Stomach (tissue), 8 donors: ENCODE measurements at regions not wholly inside any gene's neighbourhood (a gene's known extent, or its start where the extent isn't known, plus 50 kb on each side); places are given as distances from the start of the nearest gene placed in this dataset.

Experiments used
- DNase-seq, 2 donors: peaks; one replicate each; pipeline versions ENCODE4 v3.0.0 to v3.0.0-alpha.2; 2013 to 2019
- H3K27ac ChIP-seq, 5 donors: fragments of 200-600 bp in 4 of 5; sonication (generic) in 4 of 5; one replicate each; pipeline ENCODE4 v1.5.1; 2013 to 2019; ENCODE audit warnings: mild to moderate bottlenecking in 1 of 5, moderate library complexity in 1 of 5
- H3K27me3 ChIP-seq, 3 donors: fragments of 200-600 bp; sonication (generic); one replicate each; pipeline ENCODE4 v1.5.1; 2017 to 2019; ENCODE audit warnings: mixed run types in 1 of 3
- H3K36me3 ChIP-seq, 4 donors: fragments of 200-600 bp; sonication (generic); 1 replicate in 3 of 4; 2 replicates in 1 of 4; pipeline ENCODE4 v1.5.1; 2016 to 2019
- H3K4me1 ChIP-seq, 4 donors: fragments of 200-600 bp; sonication (generic); one replicate each; pipeline ENCODE4 v1.5.1; 2016 to 2019
- H3K4me3 ChIP-seq, 4 donors: fragments of 200-600 bp; sonication (generic) in 3 of 4; one replicate each; pipeline ENCODE4 v1.5.1; 2016 to 2019; ENCODE audit warnings: mild to moderate bottlenecking in 1 of 4
- H3K9me3 ChIP-seq, 4 donors: fragments of 200-600 bp; sonication (generic); one replicate each; pipeline ENCODE4 v1.5.1; 2016 to 2019
- CTCF ChIP-seq, 7 experiments: fragments of 450-650 bp in 4 of 7; fragments of 200-600 bp in 3 of 7; sonication (generic) in 3 of 7; IDR thresholded peaks; one replicate each; pipeline ENCODE4 v1.5.1; 2016 to 2019; ENCODE audit warnings: antibody characterized with exemption in 7 of 7, control low read depth in 2 of 7, mild to moderate bottlenecking in 1 of 7
- EP300 ChIP-seq: sonication (generic); formaldehyde crosslinking; IDR thresholded peaks from one replicate; pipeline ENCODE4 v1.6.1; 2017; ENCODE audit warnings: antibody characterized with exemption
- POLR2A ChIP-seq, 4 donors: fragments of 450-650 bp; IDR thresholded peaks; one replicate each; pipeline ENCODE4 v1.6.1; 2016; ENCODE audit warnings: antibody characterized with exemption in 4 of 4, control low read depth in 2 of 4, mild to moderate bottlenecking in 1 of 4, moderate library complexity in 1 of 4
- POLR2AphosphoS5 ChIP-seq, 3 donors: sonication (generic); formaldehyde crosslinking; IDR thresholded peaks; one replicate each; pipeline ENCODE4 v1.6.1; 2016; ENCODE audit warnings: antibody characterized with exemption in 3 of 3
- WGBS, 5 donors: extraction: QIAGEN DNeasy Blood & Tissue Kit in 3 of 5; methylation state at CpG; one replicate each; pipeline versions ENCODE4 v1.1.5 to v1.1.7; 2013 to 2018; 5-methylcytosine and 5-hydroxymethylcytosine counted together
- intact Hi-C: fragments of 100-400 bp; cut with DNase I; formaldehyde crosslinking; loops from one replicate; pipeline ENCODE4 v1.15.1; 2023; ENCODE audit warnings: low total_unique reads
- donor health status: healthy with polysubstance abuse.
- donor health status: Bipolar disorder and iron deficiency.
- donor health status: healthy.

GRCh38 chr3:73197187-73197586 lies 135.7 kb downstream of the EBLN2 start:
- no peaks in the 10 kb centered on the region for H3K27me3 ChIP-seq
- no peak for DNase-seq
- no peaks in the 10 kb centered on the region for H3K4me1 ChIP-seq
- TF ChIP-seq CTCF (IDR thresholded peaks at IDR 0.05) (no peak), POLR2AphosphoS5 (IDR thresholded peaks at IDR 0.05) (no peak), POLR2A (IDR thresholded peaks at IDR 0.05) (no peak), EP300 (no peak)
- no peak overlapping the region for H3K4me3 ChIP-seq
- WGBS, 5 donors = 82 to 91% (median 90%) methylated on average over 5 of the region's 5 CpGs
- no peak overlapping the region for H3K27ac ChIP-seq
- intact Hi-C loops = no loop called here
- no peaks in the 10 kb centered on the region for H3K9me3 ChIP-seq
- H3K36me3 ChIP-seq = no peaks in the 10 kb centered on the region

- Histone ChIP-seq H3K27ac (no peak overlapping the region), H3K9me3 (no peaks in the 10 kb centered on the region), H3K4me1 (no peaks in the 10 kb centered on the region), H3K27me3 (no peaks in the 10 kb centered on the region), H3K4me3 (no peak overlapping the region), H3K36me3 (no peaks in the 10 kb centered on the region)
- DNase-seq = no peak
- 62 to 75% (median 73%) methylated on average over 2 of the region's 2 CpGs for WGBS, 5 donors
- TF ChIP-seq POLR2A (IDR thresholded peaks at IDR 0.05) (no peak), EP300 (no peak), CTCF (IDR thresholded peaks at IDR 0.05) (no peak), POLR2AphosphoS5 (IDR thresholded peaks at IDR 0.05) (no peak)
- intact Hi-C loops = no loop called here
Observed at GRCh38 chr3:73203101-73203500, 141.6 kb downstream of the EBLN2 start.

- intact Hi-C loops = no loop called here
- H3K27me3 ChIP-seq = no peaks in the 10 kb centered on the region
- H3K4me3 ChIP-seq = no peak overlapping the region
- no peaks in the 10 kb centered on the region for H3K9me3 ChIP-seq
- 85 to 93% (median 88%) methylated on average over 3 of the region's 3 CpGs for WGBS, 5 donors
- TF ChIP-seq EP300 = no peak
- TF ChIP-seq POLR2A (IDR thresholded peaks at IDR 0.05) = no peak
- no peak for TF ChIP-seq CTCF (IDR thresholded peaks at IDR 0.05)
- no peak for TF ChIP-seq POLR2AphosphoS5 (IDR thresholded peaks at IDR 0.05)
- H3K36me3 ChIP-seq = no peaks in the 10 kb centered on the region
- no peak for DNase-seq
- no peaks in the 10 kb centered on the region for H3K4me1 ChIP-seq
- H3K27ac ChIP-seq = no peak overlapping the region
Observed at GRCh38 chr3:73203633-73204032, 142.2 kb downstream of the EBLN2 start.

- no peaks in the 10 kb centered on the region for H3K4me1 ChIP-seq
- TF ChIP-seq CTCF (IDR thresholded peaks at IDR 0.05) (no peak), POLR2A (IDR thresholded peaks at IDR 0.05) (no peak), EP300 (no peak), POLR2AphosphoS5 (IDR thresholded peaks at IDR 0.05) (no peak)
- intact Hi-C loops = no loop called here
- DNase-seq = no peak
- H3K27ac ChIP-seq = no peak overlapping the region
- no peaks in the 10 kb centered on the region for H3K9me3 ChIP-seq
- no peaks in the 10 kb centered on the region for H3K36me3 ChIP-seq
- H3K4me3 ChIP-seq = no peak overlapping the region
- no peaks in the 10 kb centered on the region for H3K27me3 ChIP-seq
Observed at GRCh38 chr3:73204841-73205240, 143.4 kb downstream of the EBLN2 start.
